ENCODE measurements at regions not wholly inside any gene's neighbourhood (a gene's known extent, or its start where the extent isn't known, plus 50 kb on each side); places are given as distances from the start of the nearest gene placed in this dataset.
"Not testable (repeated sequence)": the region's sequence is repeated elsewhere in the genome, so short reads cannot be mapped to it uniquely, and the experiment has no call there.

- no peak overlapping the region for H3K4me3 ChIP-seq (ENCODE audit: low read length)
Measured at GRCh38 chr11:60592601-60593000, 77.4 kb downstream of the MS4A13 start.

GRCh38 chr11:60594998-60595642 lies 79.9 kb downstream of the MS4A13 start:
- no peak overlapping the region for H3K4me3 ChIP-seq (ENCODE audit: low read length)
- no peak for DNase-seq (ENCODE audit: low read depth, low spot score)

More at GRCh38 chr11:60592601-60593000, 77.4 kb downstream of the MS4A13 start:
- no peak for DNase-seq (ENCODE audit: low read depth, low spot score)

GRCh38 chr11:60607483-60607882 lies 91.9 kb upstream of the MS4A8 start:
- DNase-seq (ENCODE audit: low read depth, low spot score): no peak

GRCh38 chr11:60609632-60610031 lies 89.8 kb upstream of the MS4A8 start:
- H3K4me3 ChIP-seq (ENCODE audit: low read length): no peak overlapping the region
- no peak for DNase-seq (ENCODE audit: low read depth, low spot score)

More at GRCh38 chr11:60607483-60607882, 91.9 kb upstream of the MS4A8 start:
- H3K4me3 ChIP-seq (ENCODE audit: low read length): no peak overlapping the region

GRCh38 chr11:60610702-60611101 lies 88.7 kb upstream of the MS4A8 start:
- no peak for DNase-seq (ENCODE audit: low read depth, low spot score)
- no peak overlapping the region for H3K4me3 ChIP-seq (ENCODE audit: low read length)

- H3K4me3 ChIP-seq (ENCODE audit: low read length): no peak overlapping the region
- DNase-seq (ENCODE audit: low read depth, low spot score): no peak
Measured at GRCh38 chr11:60615497-60615896, 83.9 kb upstream of the MS4A8 start.

GRCh38 chr11:60621940-60622339 lies 77.5 kb upstream of the MS4A8 start:
- H3K4me3 ChIP-seq (ENCODE audit: low read length); DNase-seq (ENCODE audit: low read depth, low spot score): not testable (repeated sequence)

- not testable (repeated sequence) for H3K4me3 ChIP-seq (ENCODE audit: low read length); DNase-seq (ENCODE audit: low read depth, low spot score)
Measured at GRCh38 chr11:60622776-60623175, 76.6 kb upstream of the MS4A8 start.

- no peak overlapping the region for H3K4me3 ChIP-seq (ENCODE audit: low read length)
- no peak for DNase-seq (ENCODE audit: low read depth, low spot score)
Measured at GRCh38 chr11:60625262-60625661, 74.2 kb upstream of the MS4A8 start.

- no peak overlapping the region for H3K4me3 ChIP-seq (ENCODE audit: low read length)
- no peak for DNase-seq (ENCODE audit: low read depth, low spot score)
Measured at GRCh38 chr11:60629399-60629798, 70.0 kb upstream of the MS4A8 start.

GRCh38 chr11:60631944-60632343 lies 67.5 kb upstream of the MS4A8 start:
- no peak overlapping the region for H3K4me3 ChIP-seq (ENCODE audit: low read length)
- peak; percentile 28 for DNase-seq (ENCODE audit: low read depth, low spot score)

GRCh38 chr11:60633645-60634044 lies 65.8 kb upstream of the MS4A8 start:
- H3K4me3 ChIP-seq (ENCODE audit: low read length): no peak overlapping the region
- peak; percentile 61 for DNase-seq (ENCODE audit: low read depth, low spot score)

GRCh38 chr11:60634126-60634525 lies 65.3 kb upstream of the MS4A8 start:
- DNase-seq (ENCODE audit: low read depth, low spot score): peak; percentile 36
- H3K4me3 ChIP-seq (ENCODE audit: low read length): no peak overlapping the region

GRCh38 chr11:60641940-60642339 lies 57.5 kb upstream of the MS4A8 start:
- DNase-seq (ENCODE audit: low read depth, low spot score): no peak
- no peak overlapping the region for H3K4me3 ChIP-seq (ENCODE audit: low read length)

GRCh38 chr11:60647087-60647486 lies 52.3 kb upstream of the MS4A8 start:
- DNase-seq (ENCODE audit: low read depth, low spot score): no peak

More at GRCh38 chr11:60647087-60647486, 52.3 kb upstream of the MS4A8 start:
- H3K4me3 ChIP-seq (ENCODE audit: low read length): no peak overlapping the region

Measured in Jurkat, Clone E6-1 (cell line).